GM06990 (cell line): ENCODE measurements at regions not wholly inside any gene's neighbourhood (a gene's known extent, or its start where the extent isn't known, plus 50 kb on each side); places are given as distances from the start of the nearest gene placed in this dataset.

ENCODE experiments used
- DNase-seq: peaks from one replicate; pipeline ENCODE4 v3.0.0-alpha.2; 2011; ENCODE audit not compliant: insufficient read length; ENCODE audit errors: extremely low read depth
- H3K27me3 ChIP-seq: replicated peaks from 2 replicates; pipeline ENCODE4 v1.6.0; 2011; ENCODE audit warnings: low read length; ENCODE audit not compliant: control insufficient read depth, insufficient read depth
- H3K36me3 ChIP-seq: 2 replicates; pipeline ENCODE4 v1.5.1; 2011; ENCODE audit warnings: low read length; ENCODE audit not compliant: control insufficient read depth, insufficient read depth
- H3K4me3 ChIP-seq: replicated peaks from 2 replicates; pipeline ENCODE4 v1.5.1; 2011; ENCODE audit warnings: low read depth, mild to moderate bottlenecking, control low read depth, low read length
- TF ChIP-seq, protein P1 (sequence below): IDR thresholded peaks from 2 replicates; pipeline ENCODE4 v1.5.1; 2011; ENCODE audit warnings: low read length, control low read depth, mild to moderate bottlenecking, inconsistent platforms; ENCODE audit not compliant: insufficient read depth, poor library complexity, severe bottlenecking

DNA sequence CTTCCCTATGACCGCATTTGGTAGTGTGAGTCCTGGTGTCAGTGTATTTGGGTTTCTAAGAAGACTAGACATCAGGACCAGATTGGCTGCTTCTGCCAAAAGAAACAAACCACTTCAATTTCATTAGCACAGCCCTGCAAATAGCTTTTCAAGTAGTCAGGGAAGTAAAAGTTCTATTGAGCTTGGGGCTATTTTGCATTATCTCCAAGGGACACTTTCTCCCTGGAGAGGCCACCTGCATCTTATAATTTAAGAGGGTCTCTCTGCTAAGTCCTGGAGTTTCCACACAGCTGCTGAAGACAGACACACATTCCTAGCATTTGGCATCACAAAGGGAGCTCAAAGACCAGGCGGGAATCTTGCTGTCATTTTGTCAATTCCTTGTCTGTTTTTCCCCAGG lies 141.2 kb downstream of the BMP2 start:
- DNase-seq, result no peak
- TF ChIP-seq, protein P1, sequence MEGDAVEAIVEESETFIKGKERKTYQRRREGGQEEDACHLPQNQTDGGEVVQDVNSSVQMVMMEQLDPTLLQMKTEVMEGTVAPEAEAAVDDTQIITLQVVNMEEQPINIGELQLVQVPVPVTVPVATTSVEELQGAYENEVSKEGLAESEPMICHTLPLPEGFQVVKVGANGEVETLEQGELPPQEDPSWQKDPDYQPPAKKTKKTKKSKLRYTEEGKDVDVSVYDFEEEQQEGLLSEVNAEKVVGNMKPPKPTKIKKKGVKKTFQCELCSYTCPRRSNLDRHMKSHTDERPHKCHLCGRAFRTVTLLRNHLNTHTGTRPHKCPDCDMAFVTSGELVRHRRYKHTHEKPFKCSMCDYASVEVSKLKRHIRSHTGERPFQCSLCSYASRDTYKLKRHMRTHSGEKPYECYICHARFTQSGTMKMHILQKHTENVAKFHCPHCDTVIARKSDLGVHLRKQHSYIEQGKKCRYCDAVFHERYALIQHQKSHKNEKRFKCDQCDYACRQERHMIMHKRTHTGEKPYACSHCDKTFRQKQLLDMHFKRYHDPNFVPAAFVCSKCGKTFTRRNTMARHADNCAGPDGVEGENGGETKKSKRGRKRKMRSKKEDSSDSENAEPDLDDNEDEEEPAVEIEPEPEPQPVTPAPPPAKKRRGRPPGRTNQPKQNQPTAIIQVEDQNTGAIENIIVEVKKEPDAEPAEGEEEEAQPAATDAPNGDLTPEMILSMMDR, result no peak
- H3K27me3 ChIP-seq, result no peaks in the 10 kb centered on the region
- H3K4me3 ChIP-seq, result no peak overlapping the region
- H3K36me3 ChIP-seq, result no peaks in the 10 kb centered on the region

DNA sequence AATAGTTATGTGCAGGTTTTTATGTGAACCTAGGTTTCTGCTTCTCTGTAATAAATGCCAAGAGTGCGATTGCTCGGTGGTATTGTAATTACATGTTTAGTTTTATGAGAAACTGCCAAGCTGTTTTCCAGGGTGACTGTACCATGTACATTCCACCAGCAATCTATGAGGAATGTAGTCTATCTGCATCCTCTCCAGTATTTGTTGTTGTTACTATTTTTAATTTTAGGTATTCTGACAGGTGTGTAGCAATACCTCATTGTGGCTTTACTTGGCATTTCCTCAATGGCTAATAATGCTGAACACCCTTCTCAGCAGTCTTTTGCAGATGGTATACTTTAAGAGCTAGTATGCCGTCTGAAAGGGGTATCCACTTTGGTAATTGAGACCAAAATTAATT lies 142.1 kb downstream of the BMP2 start:
- no peak overlapping the region for H3K4me3 ChIP-seq
- no peak for DNase-seq
- H3K36me3 ChIP-seq, result no peaks in the 10 kb centered on the region
- TF ChIP-seq, protein P1, result no peak
- H3K27me3 ChIP-seq, result no peaks in the 10 kb centered on the region

DNA sequence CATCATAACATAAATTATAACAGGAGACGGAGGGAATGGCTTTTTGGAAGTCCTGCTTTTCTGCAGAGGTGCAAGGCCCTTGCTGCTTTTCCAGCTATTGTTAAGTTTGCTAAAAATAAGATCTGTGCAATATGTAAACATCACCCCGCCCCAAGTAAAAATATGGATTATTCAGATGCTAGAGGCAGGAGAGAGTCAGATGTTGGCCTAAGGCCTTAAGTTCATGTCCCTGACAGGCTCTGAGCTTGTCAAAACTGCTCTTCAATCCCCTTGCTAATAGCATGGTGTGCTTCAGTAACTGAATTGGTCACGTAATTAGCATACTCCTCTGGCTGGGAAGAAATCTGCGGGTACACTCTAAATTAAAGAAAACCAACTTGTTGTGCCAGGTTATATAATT lies 147.5 kb downstream of the BMP2 start:
- TF ChIP-seq, protein P1, result no peak
- no peak for DNase-seq

DNA sequence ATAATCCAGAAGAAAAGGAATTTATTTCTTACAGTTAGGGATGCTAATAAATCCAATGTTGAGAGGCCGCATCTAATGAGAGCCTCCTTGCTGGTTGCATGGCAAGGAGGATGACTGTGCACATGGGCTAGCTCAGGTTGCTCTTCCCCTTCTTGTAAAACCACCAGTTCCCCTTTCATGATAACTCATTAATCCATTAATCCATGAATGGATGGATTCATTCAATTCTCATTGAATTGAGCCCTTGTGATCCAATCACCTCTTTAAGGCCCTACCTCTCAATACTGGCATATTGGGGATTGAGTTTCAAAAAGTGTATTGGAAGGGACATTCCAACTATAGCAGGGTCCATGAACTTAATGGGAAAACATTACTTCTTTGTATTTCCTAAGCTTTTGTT lies 149.5 kb downstream of the BMP2 start:
- Histone ChIP-seq H3K27me3 (no peaks in the 10 kb centered on the region), H3K4me3 (no peak overlapping the region), H3K36me3 (no peaks in the 10 kb centered on the region)
- TF ChIP-seq, protein P1, result no peak
- DNase-seq, result no peak

More for the DNA sequence above, 147.5 kb downstream of the BMP2 start:
- no peak overlapping the region for H3K4me3 ChIP-seq
- H3K27me3 ChIP-seq, result no peaks in the 10 kb centered on the region
- no peaks in the 10 kb centered on the region for H3K36me3 ChIP-seq

DNA sequence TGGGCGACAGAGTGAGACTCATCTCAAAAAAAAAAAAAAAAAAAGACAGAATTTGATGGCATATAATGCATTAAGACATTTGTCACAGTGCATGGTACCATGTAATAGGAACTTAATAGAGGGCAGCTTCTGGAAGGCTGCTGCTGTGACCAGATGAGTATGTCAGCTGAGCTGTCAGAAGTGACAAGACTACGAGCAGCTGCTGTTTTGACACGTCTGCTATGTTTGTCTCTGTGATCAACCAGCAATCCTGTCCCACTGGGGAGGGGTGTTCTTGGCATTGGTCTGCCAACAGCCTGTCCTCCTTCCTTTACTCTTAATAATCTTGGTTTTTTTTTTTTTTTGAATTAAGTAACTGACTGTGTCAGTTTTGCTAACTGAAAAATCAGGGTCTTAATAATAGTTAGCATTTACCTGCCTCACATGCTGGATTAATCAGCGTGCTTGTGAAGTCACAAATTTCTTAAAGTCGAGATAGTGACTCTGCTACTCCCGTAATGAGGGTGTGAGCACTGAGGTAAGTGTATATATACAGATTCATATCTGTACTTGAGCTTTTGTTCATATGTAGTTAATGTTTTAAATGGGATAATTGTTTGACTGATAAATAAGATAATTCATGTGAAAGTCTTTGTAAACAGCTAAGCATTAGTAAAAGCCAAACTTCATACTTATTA lies 152.4 kb downstream of the BMP2 start:
- TF ChIP-seq, protein P1, result no peak
- DNase-seq, result no peak
- no peaks in the 10 kb centered on the region for H3K36me3 ChIP-seq
- H3K27me3 ChIP-seq, result no peaks in the 10 kb centered on the region
- H3K4me3 ChIP-seq, result no peak overlapping the region
